ENCODE measurements at regions not wholly inside any gene's neighbourhood (a gene's known extent, or its start where the extent isn't known, plus 50 kb on each side); places are given as distances from the start of the nearest gene placed in this dataset.

- Histone ChIP-seq H3K4me1 (ENCODE audit: control insufficient read depth in 4 of 4, insufficient read depth in 4 of 4, low read length in 3 of 4) (no peaks in the 10 kb centered on the region), H3K27me3 (ENCODE audit: control insufficient read depth in 4 of 4, insufficient read depth in 4 of 4, low read length in 3 of 4) (peaks cover 0 to 4% (median 0%) of the 10 kb centered on the region in 4 donors)
- 61% methylated on average over 3 of the region's 3 CpGs for WGBS
Observed at GRCh38 chr1:4021974-4022268, 121.8 kb upstream of the C1orf174 start.

GRCh38 chr1:4022715-4023114, 122.6 kb upstream of the C1orf174 start:
- H3K27me3 ChIP-seq (ENCODE audit: control insufficient read depth in 4 of 4, insufficient read depth in 4 of 4, low read length in 3 of 4), result peaks cover 0 to 4% (median 0%) of the 10 kb centered on the region in 4 donors
- DNase-seq (ENCODE audit: low spot score), result no peak
- no peaks in the 10 kb centered on the region for H3K36me3 ChIP-seq (ENCODE audit: control insufficient read depth in 4 of 4, insufficient read depth in 3 of 4, low read depth in 1 of 4, low read length in 3 of 4)
- H3K9me3 ChIP-seq (ENCODE audit: control insufficient read depth in 4 of 4, low read length in 3 of 4), result no peaks in the 10 kb centered on the region
- no peaks in the 10 kb centered on the region for H3K4me1 ChIP-seq (ENCODE audit: control insufficient read depth in 4 of 4, insufficient read depth in 4 of 4, low read length in 3 of 4)
- H3K27ac ChIP-seq (ENCODE audit: low read depth in 1 of 2, low read length in 2 of 2), result no peak overlapping the region
- WGBS, result 73% methylated on average over 14 of the region's 14 CpGs
- H3K4me3 ChIP-seq (ENCODE audit: low read depth in 1 of 3, low read length in 3 of 3), result no peak overlapping the region
- H3K9ac ChIP-seq (ENCODE audit: low read depth in 1 of 2, low read length in 2 of 2), result no peak overlapping the region
- TF ChIP-seq ZBTB33 (IDR thresholded peaks at IDR 0.05), result no peak
- TF ChIP-seq JUND (IDR thresholded peaks at IDR 0.05), result no peak
- TF ChIP-seq EGR1 (IDR thresholded peaks at IDR 0.05; ENCODE audit: low read depth in 2 of 2), result no peak
- no peak for TF ChIP-seq HNF4A (conservative IDR thresholded peaks at IDR 0.05)
- no peak for TF ChIP-seq HNF4G (IDR thresholded peaks at IDR 0.05)
- TF ChIP-seq FOXA2 (IDR thresholded peaks at IDR 0.05), result no peak
- no peak for TF ChIP-seq RAD21 (IDR thresholded peaks at IDR 0.05)
- TF ChIP-seq MAX (IDR thresholded peaks at IDR 0.05), result no peak
- no peak for TF ChIP-seq GABPA (IDR thresholded peaks at IDR 0.05 in 1 of 2, conservative IDR thresholded peaks at IDR 0.05 in 1 of 2)
- TF ChIP-seq YY1 (IDR thresholded peaks at IDR 0.05), result no peak
- no peak for TF ChIP-seq TAF1 (conservative IDR thresholded peaks at IDR 0.05)
- TF ChIP-seq ATF3 (IDR thresholded peaks at IDR 0.05), result no peak

More at GRCh38 chr1:4021974-4022268, 121.8 kb upstream of the C1orf174 start:
- Histone ChIP-seq H3K36me3 (ENCODE audit: control insufficient read depth in 4 of 4, insufficient read depth in 3 of 4, low read depth in 1 of 4, low read length in 3 of 4) (no peaks in the 10 kb centered on the region), H3K4me3 (ENCODE audit: low read depth in 1 of 3, low read length in 3 of 3) (no peak overlapping the region), H3K9ac (ENCODE audit: low read depth in 1 of 2, low read length in 2 of 2) (no peak overlapping the region), H3K27ac (ENCODE audit: low read depth in 1 of 2, low read length in 2 of 2) (no peak overlapping the region), H3K9me3 (ENCODE audit: control insufficient read depth in 4 of 4, low read length in 3 of 4) (no peaks in the 10 kb centered on the region)
- DNase-seq (ENCODE audit: low spot score), result no peak
- no peak for TF ChIP-seq MAX (IDR thresholded peaks at IDR 0.05)
- TF ChIP-seq ZBTB33 (IDR thresholded peaks at IDR 0.05), result no peak
- no peak for TF ChIP-seq TAF1 (conservative IDR thresholded peaks at IDR 0.05)
- no peak for TF ChIP-seq FOXA1 (IDR thresholded peaks at IDR 0.05)
- no peak for TF ChIP-seq GABPA (IDR thresholded peaks at IDR 0.05 in 1 of 2, conservative IDR thresholded peaks at IDR 0.05 in 1 of 2)
- no peak for TF ChIP-seq SP1 (IDR thresholded peaks at IDR 0.05)
- no peak for TF ChIP-seq YY1 (IDR thresholded peaks at IDR 0.05)
- TF ChIP-seq JUND (IDR thresholded peaks at IDR 0.05), result no peak
- TF ChIP-seq RAD21 (IDR thresholded peaks at IDR 0.05), result no peak
- no peak for TF ChIP-seq EGR1 (IDR thresholded peaks at IDR 0.05; ENCODE audit: low read depth in 2 of 2)
- TF ChIP-seq REST (IDR thresholded peaks at IDR 0.05), result no peak
